Adrenal gland (tissue), 5 donors: ENCODE measurements at regions not wholly inside any gene's neighbourhood (a gene's known extent, or its start where the extent isn't known, plus 50 kb on each side); places are given as distances from the start of the nearest gene placed in this dataset.

Experiments
- CTCF ChIP-seq, 6 experiments: fragments of 450-650 bp in 4 of 6; fragments of 200-600 bp in 2 of 6; sonication (generic) in 1 of 6; IDR thresholded peaks; 1 replicate in 5 of 6; 2 replicates in 1 of 6; pipeline versions ENCODE4 v1.5.1 to v1.8.0; 2016 to 2021; ENCODE audit warnings: antibody characterized with exemption in 6 of 6, mild to moderate bottlenecking in 2 of 6, moderate library complexity in 1 of 6
- POLR2A ChIP-seq, 2 donors: fragments of 450-650 bp; IDR thresholded peaks; one replicate each; pipeline ENCODE4 v1.6.1; 2017; ENCODE audit warnings: antibody characterized with exemption in 2 of 2, mild to moderate bottlenecking in 2 of 2, moderate library complexity in 1 of 2
- donor health status: DM: no; HTN: no; CAD: no.

- TF ChIP-seq CTCF (IDR thresholded peaks at IDR 0.05): no peak
- TF ChIP-seq POLR2A (IDR thresholded peaks at IDR 0.05): no peak
These were observed 103.3 kb upstream of the MAP4K3 start for GRCh38 chr2:39540414-39540813.
